Upper lobe of left lung (tissue), 4 donors: ENCODE measurements at regions not wholly inside any gene's neighbourhood (a gene's known extent, or its start where the extent isn't known, plus 50 kb on each side); places are given as distances from the start of the nearest gene placed in this dataset.

Experiments used
- CTCF ChIP-seq, 6 experiments: fragments of 450-650 bp in 4 of 6; fragments of 200-600 bp in 2 of 6; sonication (generic) in 2 of 6; IDR thresholded peaks; one replicate each; pipeline ENCODE4 v1.5.1; 2016 to 2019; ENCODE audit warnings: antibody characterized with exemption in 6 of 6
- EP300 ChIP-seq, 4 donors: sonication (generic); formaldehyde crosslinking; IDR thresholded peaks; one replicate each; pipeline ENCODE4 v1.5.1; 2017; ENCODE audit warnings: antibody characterized with exemption in 4 of 4, control low read depth in 2 of 4
- POLR2A ChIP-seq, 4 donors: fragments of 450-650 bp; IDR thresholded peaks; one replicate each; pipeline ENCODE4 v1.5.1; 2016 to 2017; ENCODE audit warnings: antibody characterized with exemption in 4 of 4, mild to moderate bottlenecking in 2 of 4
- POLR2AphosphoS5 ChIP-seq, 2 donors: sonication (generic); formaldehyde crosslinking; IDR thresholded peaks; one replicate each; pipeline ENCODE4 v1.5.1; 2017; ENCODE audit warnings: antibody characterized with exemption in 2 of 2

- TF ChIP-seq POLR2A (IDR thresholded peaks at IDR 0.05) = no peak
- TF ChIP-seq CTCF (IDR thresholded peaks at IDR 0.05) = no peak
- no peak for TF ChIP-seq EP300 (IDR thresholded peaks at IDR 0.05)
- no peak for TF ChIP-seq POLR2AphosphoS5 (IDR thresholded peaks at IDR 0.05)
Measured at GRCh38 chr9:89256642-89257041, 54.4 kb upstream of the CKS2 start.
